GM19351 (cell line): ENCODE measurements at regions not wholly inside any gene's neighbourhood (a gene's known extent, or its start where the extent isn't known, plus 50 kb on each side); places are given as distances from the start of the nearest gene placed in this dataset.

Source experiments
- ATAC-seq: cut with Tn5 transposase; IDR thresholded peaks from one replicate; pipeline ENCODE4 v1.9.1; 2021; ENCODE audit warnings: mild to moderate bottlenecking, moderate library complexity; ENCODE audit not compliant: unreplicated experiment

DNA sequence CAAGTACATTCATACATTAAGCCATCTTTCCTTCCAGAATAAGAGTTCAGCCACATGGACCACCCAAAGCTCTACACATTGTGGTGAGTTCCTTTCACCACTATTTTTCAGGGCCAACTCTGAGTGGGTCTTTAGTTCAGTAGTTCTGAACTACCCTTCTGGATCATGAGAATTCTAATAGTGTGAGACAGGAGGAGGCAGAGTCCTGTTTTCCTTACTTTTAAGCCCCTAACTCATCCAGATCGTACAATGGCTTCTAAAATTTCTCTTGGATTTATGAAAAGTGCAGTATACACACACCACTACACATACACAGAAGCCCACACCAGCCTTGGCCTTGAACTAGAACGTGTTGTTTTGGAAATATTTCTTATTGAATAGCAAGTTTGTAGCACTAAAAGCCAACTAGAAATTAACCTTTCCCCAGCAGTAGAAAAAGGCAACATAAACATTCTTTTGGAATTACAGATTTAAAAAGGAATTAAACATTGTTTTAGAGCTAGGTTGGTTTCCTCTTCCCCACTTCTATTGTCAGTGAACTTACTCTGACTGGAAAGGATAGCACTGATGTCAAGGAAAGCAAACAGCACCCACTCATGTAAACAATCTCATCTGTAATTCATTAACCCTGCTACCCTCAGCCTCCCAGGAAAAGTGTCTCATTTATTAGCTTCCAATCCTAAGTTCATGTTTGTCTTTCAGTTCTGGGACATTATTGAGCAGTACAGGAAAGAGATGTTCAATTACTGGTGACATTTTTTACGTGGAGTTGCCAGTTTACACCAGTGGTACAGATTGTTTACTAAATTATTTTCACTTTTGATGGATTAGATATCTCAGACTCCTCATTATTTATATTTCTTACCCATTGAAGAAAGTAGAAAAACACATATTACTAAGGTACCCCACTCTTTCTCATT, 95.7 kb upstream of the AGTR1 start:
- no peak for ATAC-seq

DNA sequence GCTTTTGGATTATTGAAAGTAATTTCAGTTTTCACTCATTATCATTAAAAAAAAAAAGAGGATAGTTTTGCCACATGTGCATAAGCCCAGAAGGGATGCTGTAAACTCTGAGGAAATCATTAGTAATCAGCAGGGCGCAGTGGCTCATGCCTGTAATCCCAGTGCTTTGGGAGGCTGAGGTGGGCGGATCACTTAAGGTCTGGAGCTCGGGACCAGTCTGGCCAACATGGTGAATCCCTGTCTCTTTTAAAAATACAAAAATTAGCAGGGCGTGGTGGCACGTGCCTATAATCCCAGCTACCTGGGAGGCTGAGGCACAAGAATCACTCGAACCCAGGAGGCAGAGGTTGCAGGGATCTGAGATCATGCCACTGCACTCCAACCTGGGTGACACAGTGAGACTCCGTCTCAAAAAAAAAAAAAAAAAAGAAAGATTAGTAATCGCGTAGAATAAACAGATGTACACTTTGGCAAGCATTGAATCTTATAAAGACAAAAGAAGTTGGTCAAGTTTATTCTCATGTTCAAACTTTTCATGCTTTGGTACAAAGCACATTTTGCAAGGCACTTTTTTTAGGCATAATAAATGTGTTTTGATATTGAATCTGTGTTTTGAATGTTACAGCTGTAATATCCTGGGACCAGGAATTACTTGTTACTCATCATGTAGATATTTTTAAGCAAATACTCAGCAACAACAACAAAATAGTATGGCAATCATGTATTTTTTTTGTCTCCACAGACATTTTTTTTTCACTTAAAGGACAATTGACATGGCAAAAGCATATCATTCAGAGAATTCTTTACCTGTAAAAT, 93.2 kb upstream of the AGTR1 start:
- no peak for ATAC-seq

DNA sequence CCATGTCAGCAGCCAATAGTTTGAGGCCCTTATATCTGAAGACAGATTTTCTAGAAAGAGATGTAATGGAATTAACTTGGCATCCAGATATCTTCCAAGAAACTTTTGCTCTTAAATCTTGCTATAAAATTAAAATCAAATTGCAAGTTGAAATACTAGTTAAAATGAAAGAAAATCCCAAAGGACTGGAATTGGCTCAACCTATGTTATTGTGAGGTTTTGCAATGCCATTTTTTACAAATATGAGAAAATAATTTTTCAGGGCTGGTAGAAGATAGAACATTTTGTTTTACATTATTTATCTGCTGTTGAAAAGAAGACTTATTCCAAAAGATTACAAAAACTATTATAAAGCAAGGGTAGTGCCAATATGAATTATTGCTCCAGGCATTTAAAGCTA, 92.2 kb upstream of the AGTR1 start:
- ATAC-seq, result no peak

DNA sequence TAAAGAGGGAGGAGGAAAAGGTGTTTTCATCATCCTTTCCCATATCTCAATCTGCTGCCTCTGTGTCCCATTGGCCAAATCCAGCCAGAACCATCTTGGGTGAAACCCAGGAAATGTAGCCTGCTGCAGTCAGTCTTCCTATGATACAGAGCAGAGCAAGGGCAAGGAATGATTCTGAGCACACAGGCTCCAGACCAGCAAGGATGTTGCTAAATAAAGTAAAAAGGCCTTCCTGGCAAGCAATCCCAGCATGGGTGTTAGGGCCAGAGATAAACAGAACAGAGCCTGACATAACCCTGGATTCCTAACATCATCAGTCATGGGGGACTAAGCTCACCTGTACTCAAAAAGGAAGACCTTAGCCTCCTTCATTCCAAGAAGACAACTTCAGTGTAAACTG, 90.7 kb upstream of the AGTR1 start:
- no peak for ATAC-seq

DNA sequence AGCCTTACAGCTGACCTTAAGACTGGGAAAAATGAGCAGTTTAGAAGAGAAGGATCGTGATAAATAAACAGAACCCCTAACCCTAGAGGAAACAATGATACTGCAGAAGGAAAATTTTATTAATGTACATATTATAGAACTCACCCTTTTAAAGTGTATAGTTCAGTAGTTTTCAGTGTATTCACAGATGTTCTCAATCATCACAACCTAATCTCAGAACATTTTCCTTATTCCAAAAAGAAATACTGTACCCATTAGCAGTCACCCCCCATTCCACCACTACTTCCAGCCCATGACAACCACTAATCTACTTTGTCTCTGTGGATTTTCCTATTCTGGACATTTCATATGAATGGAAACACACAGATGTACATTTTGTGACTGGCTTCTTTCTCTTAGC, 90.2 kb upstream of the AGTR1 start:
- no peak for ATAC-seq

DNA sequence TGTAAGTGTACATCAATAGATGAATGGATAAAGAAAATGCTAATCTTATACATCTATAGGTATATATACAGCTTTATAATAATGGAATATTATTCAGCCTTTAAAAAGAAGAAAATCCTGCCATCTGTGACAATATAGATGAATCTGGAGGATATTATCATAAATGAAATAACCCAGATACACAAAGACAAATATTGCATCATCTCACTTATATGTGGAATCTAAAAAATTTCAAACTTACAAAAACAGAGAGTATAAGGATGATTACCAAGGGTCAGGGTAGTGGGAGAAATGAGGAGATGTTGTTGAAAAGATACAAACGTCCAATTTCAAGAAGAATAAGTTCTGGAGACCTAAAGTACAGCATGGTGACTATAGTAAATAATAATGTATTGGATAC, 85.4 kb upstream of the AGTR1 start:
- ATAC-seq, result no peak

DNA sequence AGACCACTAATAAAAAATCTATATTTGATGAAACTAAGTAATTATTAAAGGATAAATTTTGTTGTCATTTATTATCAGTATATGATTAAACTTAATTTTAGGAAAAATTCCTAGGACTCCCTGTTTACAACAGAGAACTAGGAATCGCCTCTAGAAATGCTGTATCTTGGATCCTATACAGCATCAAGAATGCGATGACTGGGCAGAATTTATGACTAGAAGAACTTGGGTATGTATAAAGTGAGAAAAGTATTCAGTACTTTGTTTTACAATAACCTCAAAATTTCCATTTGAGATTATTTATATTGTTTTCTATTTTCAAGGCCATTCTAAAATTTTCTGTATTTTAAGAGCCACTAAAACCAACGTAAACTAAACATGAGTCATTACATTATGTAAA, 82.3 kb upstream of the AGTR1 start:
- ATAC-seq, result no peak

DNA sequence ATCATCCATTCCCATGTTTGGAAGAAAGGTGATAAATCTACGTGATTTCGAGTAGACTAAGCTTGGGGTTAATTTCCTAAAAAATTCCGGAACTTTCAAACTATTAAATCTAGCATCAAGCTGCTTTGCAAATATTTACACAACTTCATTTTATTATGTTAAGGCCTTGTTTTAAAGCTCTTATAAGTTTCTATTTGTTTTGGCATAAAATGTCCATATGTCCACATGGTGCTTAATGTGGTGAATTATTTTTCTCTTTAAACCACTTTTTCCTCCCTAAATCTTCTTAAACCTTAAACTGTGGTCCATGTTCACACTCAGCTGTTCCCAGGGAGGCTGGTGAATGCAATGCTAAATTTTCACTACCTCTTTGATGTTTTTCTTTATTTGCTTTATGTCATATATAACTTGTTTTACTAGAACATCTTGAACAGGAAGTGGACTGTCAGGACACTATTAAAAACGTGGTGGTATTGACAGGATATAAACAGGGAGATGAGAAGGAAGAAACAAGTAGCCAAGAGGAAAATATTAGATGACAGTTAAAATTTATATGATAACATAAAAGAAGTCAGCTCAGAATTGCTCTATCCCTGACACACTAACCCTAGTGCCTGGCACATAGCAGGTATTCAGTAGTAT, 72.5 kb upstream of the AGTR1 start:
- ATAC-seq, result no peak

DNA sequence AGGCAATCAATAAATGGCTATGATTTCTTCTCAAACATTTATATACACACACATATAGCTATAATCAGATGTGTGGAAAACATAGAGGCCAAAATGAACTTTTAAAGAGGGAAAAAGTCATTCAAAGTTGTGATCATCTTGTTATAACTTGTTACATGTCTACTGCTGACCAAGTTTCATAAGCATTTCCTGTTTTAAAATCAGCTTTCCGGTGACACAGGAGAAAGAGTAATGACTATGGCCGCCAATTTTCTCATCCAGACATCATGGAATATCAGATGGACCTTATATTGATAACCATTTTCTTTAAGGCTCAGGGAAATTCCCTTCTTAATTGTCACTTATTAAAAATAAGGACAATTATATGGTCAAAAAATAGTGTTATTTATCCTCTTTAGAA, 71.7 kb upstream of the AGTR1 start:
- no peak for ATAC-seq

DNA sequence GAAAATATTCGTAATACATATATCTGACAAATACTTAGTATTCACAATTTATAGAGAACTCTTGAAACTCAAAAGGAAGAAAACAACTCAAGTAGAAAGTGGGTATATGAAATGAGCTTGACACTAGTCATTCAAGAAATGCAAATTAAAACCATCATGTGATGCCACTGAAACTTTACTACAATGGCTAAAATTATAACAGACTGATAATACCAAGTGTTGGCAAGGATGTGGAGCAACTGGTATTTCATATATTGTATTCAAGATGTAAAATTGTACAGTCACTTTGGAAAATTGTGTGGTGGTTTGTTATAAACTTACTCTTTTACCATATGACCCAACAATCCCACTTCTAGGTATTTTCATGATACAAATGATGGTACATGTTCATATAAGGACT, 68.7 kb upstream of the AGTR1 start:
- no peak for ATAC-seq

DNA sequence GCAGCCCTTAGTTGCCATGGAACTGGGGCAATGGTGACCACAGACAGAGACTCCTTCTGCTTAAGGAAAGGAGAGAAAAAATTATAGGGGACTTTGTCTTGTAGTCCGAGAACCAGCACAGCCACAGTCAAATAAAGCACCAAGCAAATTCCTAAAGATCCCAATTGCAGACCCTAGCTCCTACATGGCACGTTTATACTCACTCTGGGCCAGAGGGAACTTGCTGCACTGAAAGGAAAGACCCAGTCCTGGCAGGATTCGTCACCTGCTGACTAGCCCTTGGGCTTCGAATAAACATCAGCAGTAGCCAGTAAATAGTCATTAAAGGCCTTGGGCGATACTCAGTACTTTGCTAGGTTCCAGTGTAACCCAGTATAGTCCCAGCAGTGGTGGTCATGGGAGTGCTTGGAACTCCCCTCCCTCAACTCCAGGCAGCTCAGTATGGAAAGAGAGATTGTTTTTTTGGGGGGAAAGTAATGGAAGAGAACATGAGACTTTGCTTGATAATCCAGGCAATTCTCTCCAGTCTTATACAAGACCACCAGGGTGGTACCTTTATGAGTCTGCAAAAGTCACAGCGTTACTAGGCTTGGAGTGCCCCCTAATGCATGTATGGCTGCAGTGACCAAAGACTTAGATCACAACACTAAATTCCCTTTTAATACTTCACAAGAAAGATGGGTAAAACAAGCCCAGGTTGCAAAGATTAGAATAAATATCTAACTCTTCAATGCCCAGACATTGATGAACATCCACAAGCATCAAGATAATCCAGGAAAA, 66.4 kb upstream of the AGTR1 start:
- ATAC-seq, result no peak

DNA sequence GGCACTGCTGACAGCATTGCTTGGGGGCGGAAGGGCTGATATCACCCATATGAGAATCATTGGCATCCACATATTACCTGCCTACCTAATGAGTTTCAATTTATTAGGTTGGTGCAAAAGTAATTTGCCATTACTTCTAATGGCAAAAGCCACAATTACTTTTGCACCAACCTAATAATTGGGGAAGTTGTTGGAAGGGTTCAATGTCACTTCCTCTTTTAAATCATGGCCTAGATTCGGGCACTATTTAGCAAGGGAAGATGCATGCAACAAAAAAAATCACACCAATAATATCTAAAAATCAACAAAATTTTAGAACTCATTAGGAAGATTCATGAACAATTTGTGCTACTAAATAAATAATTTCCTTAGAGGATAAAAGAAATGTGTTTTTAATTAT, 56.0 kb upstream of the AGTR1 start:
- ATAC-seq, result no peak

DNA sequence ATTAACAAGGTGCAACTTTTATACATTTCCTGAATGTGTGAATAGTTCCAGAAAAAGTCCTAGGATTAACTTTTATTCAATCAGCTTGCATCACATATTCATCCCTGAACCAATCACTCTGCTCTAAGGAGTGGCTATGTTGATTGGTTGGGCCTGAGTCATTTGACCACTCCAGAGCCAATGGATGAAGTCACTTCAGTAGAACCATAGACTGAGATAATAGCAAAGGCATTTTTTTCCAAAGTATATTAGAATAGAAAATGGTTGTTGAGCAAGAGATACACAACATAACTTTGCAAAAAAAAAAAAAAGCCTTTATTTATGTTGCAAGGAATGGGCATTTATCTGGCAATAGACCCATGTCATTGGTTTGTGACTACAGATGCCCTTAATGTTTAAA, 55.5 kb upstream of the AGTR1 start:
- no peak for ATAC-seq

DNA sequence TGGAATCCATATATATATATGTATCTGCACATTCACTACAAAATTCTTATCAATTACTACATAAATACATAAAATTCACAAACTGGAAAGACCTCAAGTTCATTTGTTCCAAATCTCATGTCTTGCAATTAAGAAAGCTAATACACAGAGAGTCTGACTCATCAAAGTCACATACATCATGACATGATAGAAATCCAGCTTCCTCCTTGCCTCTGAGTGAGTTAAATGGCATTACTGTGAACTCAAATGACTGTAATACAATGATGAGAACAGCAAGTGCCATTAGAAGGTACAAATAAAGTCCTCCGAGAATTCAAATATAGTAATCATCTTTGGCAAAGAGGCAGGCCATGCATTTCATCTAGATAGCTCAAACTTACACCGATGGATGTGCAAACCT, 55.1 kb upstream of the AGTR1 start:
- ATAC-seq, result no peak

DNA sequence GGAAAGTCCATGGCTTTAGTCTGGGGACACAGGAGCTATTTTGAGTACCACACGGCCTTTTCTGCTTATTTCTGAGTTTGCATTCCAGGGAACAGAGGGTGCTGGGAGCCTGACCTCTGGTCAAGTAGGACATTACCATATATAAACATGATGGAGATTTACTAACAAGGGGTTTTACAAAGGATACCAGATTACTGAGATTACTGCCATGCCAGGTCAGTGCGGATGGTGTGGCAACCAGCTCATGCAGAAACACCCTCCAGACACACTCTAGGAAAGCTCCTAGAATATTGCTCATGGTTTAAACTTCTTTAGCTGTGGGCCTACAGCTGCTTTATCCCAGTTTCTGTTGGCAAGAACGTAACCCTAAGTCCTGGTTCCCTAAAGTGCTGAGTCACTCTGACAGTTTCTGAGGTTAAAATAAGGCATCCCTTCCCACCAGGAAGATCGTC, 54.3 kb upstream of the AGTR1 start:
- ATAC-seq, result no peak

DNA sequence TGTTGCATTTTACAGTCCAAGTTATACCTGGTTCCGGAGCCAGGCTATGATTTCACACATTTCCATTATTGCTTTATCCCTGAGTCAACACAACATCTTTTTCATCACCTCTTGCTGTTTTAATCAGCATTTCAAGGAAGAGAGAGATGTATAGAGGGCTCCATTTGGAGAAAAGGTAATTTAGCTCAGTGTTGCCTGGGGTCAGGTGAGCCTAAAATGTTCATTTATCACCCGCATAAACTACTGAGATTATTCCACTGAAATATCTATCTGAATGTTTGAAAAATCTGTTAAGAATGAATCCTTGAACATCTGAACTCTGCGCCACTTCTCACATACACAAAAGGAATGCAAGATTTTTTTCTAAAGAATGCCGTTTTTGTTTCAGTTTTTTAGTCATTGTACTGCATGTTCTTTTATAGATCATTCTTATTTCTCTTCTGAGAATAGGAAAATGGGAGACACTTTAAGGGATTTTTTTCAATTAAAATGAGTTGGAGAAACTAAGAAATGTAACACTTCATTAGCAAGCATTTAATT, 51.5 kb upstream of the AGTR1 start:
- no peak for ATAC-seq
